ENCODE measurements at regions not wholly inside any gene's neighbourhood (a gene's known extent, or its start where the extent isn't known, plus 50 kb on each side); places are given as distances from the start of the nearest gene placed in this dataset.

- no peaks in the 10 kb centered on the region for H3K36me3 ChIP-seq (ENCODE audit: insufficient read depth)
- no peaks in the 10 kb centered on the region for H3K4me1 ChIP-seq (ENCODE audit: low read depth, poor library complexity, severe bottlenecking)
- no peaks in the 10 kb centered on the region for H4K20me1 ChIP-seq (ENCODE audit: insufficient read depth)
- no peak for TF ChIP-seq CTCF (conservative IDR thresholded peaks at IDR 0.05; ENCODE audit: low read depth, low read length)
- H3K4me2 ChIP-seq: no peak overlapping the region
- no peak overlapping the region for H3K27ac ChIP-seq
- H3K9ac ChIP-seq: no peak overlapping the region
- H2AFZ ChIP-seq (ENCODE audit: low read depth): no peak overlapping the region
- no peak overlapping the region for H3K4me3 ChIP-seq (IDR thresholded peaks at IDR 0.05; ENCODE audit: insufficient read depth, low read depth, low read length)
- peaks cover 33% of the 10 kb centered on the region; the same call in 1 of the 2 replicates for H3K27me3 ChIP-seq (ENCODE audit: insufficient read depth, low read depth)
- H3K79me2 ChIP-seq (ENCODE audit: insufficient read depth, low read depth): no peaks in the 10 kb centered on the region
These were observed 108.9 kb upstream of the PPP1R26 start for GRCh38 chr9:135370411-135371375.

GRCh38 chr9:135371535-135371934, 108.0 kb upstream of the PPP1R26 start:
- Histone ChIP-seq H3K79me2 (ENCODE audit: insufficient read depth, low read depth) (no peaks in the 10 kb centered on the region), H3K4me1 (ENCODE audit: low read depth, poor library complexity, severe bottlenecking) (no peaks in the 10 kb centered on the region), H3K4me3 (IDR thresholded peaks at IDR 0.05; ENCODE audit: insufficient read depth, low read depth, low read length) (no peak overlapping the region), H3K27ac (no peak overlapping the region), H3K4me2 (no peak overlapping the region), H4K20me1 (ENCODE audit: insufficient read depth) (no peaks in the 10 kb centered on the region), H3K9ac (no peak overlapping the region), H3K36me3 (ENCODE audit: insufficient read depth) (no peaks in the 10 kb centered on the region), H2AFZ (ENCODE audit: low read depth) (no peak overlapping the region), H3K27me3 (ENCODE audit: insufficient read depth, low read depth) (peaks cover 38% of the 10 kb centered on the region)
- TF ChIP-seq CTCF (conservative IDR thresholded peaks at IDR 0.05; ENCODE audit: low read depth, low read length): no peak

- no peaks in the 10 kb centered on the region for H3K4me1 ChIP-seq (ENCODE audit: low read depth, poor library complexity, severe bottlenecking)
- no peak overlapping the region for H3K9ac ChIP-seq
- H2AFZ ChIP-seq (ENCODE audit: low read depth): no peak overlapping the region
- TF ChIP-seq CTCF (conservative IDR thresholded peaks at IDR 0.05; ENCODE audit: low read depth, low read length): no peak
- peaks cover 34% of the 10 kb centered on the region for H3K27me3 ChIP-seq (ENCODE audit: insufficient read depth, low read depth)
- H3K27ac ChIP-seq: no peak overlapping the region
- H3K36me3 ChIP-seq (ENCODE audit: insufficient read depth): no peaks in the 10 kb centered on the region
- no peak overlapping the region for H3K4me2 ChIP-seq
- H3K4me3 ChIP-seq (IDR thresholded peaks at IDR 0.05; ENCODE audit: insufficient read depth, low read depth, low read length): no peak overlapping the region
- H3K79me2 ChIP-seq (ENCODE audit: insufficient read depth, low read depth): no peaks in the 10 kb centered on the region
- no peaks in the 10 kb centered on the region for H4K20me1 ChIP-seq (ENCODE audit: insufficient read depth)
These were observed 107.5 kb upstream of the PPP1R26 start for GRCh38 chr9:135372036-135372435.

GRCh38 chr9:135372501-135373008, 107.0 kb upstream of the PPP1R26 start:
- H3K4me2 ChIP-seq: no peak overlapping the region
- no peak for TF ChIP-seq CTCF (conservative IDR thresholded peaks at IDR 0.05; ENCODE audit: low read depth, low read length)
- H3K4me1 ChIP-seq (ENCODE audit: low read depth, poor library complexity, severe bottlenecking): no peaks in the 10 kb centered on the region
- H4K20me1 ChIP-seq (ENCODE audit: insufficient read depth): no peaks in the 10 kb centered on the region
- no peaks in the 10 kb centered on the region for H3K36me3 ChIP-seq (ENCODE audit: insufficient read depth)
- H3K4me3 ChIP-seq (IDR thresholded peaks at IDR 0.05; ENCODE audit: insufficient read depth, low read depth, low read length): no peak overlapping the region
- H3K27me3 ChIP-seq (ENCODE audit: insufficient read depth, low read depth): peaks cover 30% of the 10 kb centered on the region
- H2AFZ ChIP-seq (ENCODE audit: low read depth): no peak overlapping the region
- no peak overlapping the region for H3K27ac ChIP-seq
- H3K79me2 ChIP-seq (ENCODE audit: insufficient read depth, low read depth): no peaks in the 10 kb centered on the region
- no peak overlapping the region for H3K9ac ChIP-seq
